ENCODE measurements at regions not wholly inside any gene's neighbourhood (a gene's known extent, or its start where the extent isn't known, plus 50 kb on each side); places are given as distances from the start of the nearest gene placed in this dataset.
"Not testable (repeated sequence)": the region's sequence is repeated elsewhere in the genome, so short reads cannot be mapped to it uniquely, and the experiment has no call there.

GRCh38 chr5:2353871-2354440, 397.5 kb downstream of the IRX2 start:
- no peak for DNase-seq (ENCODE audit: low spot score in 2 of 2)
- intact Hi-C loops (cut with DNase I; ENCODE audit: low total_unique reads), result no loop called here
- H3K4me3 ChIP-seq (ENCODE audit: low read depth, poor library complexity, severe bottlenecking), result no peak overlapping the region
- WGBS, 2 donors, result 95 to 97% methylated on average over 10 of the region's 10 CpGs
- TF ChIP-seq CTCF (IDR thresholded peaks at IDR 0.05) (no peak), POLR2A (IDR thresholded peaks at IDR 0.05) (no peak)

- intact Hi-C loops (cut with DNase I; ENCODE audit: low total_unique reads), result no loop called here
- DNase-seq (ENCODE audit: low spot score in 2 of 2), result no peak
- no peak overlapping the region for H3K4me3 ChIP-seq (ENCODE audit: low read depth, poor library complexity, severe bottlenecking)
- TF ChIP-seq CTCF (IDR thresholded peaks at IDR 0.05) (no peak), POLR2A (IDR thresholded peaks at IDR 0.05) (no peak)
- 68 to 78% methylated on average over 5 of the region's 5 CpGs for WGBS, 2 donors
These were observed 398.3 kb downstream of the IRX2 start for GRCh38 chr5:2353211-2353610.

GRCh38 chr5:2352101-2352861, 399.2 kb downstream of the IRX2 start:
- intact Hi-C loops (cut with DNase I; ENCODE audit: low total_unique reads), result no loop called here
- H3K4me3 ChIP-seq (ENCODE audit: low read depth, poor library complexity, severe bottlenecking), result no peak overlapping the region
- DNase-seq (ENCODE audit: low spot score in 2 of 2), result peak in 1 of 2 donors; percentile 70
- no peak for TF ChIP-seq CTCF (IDR thresholded peaks at IDR 0.05)
- no peak for TF ChIP-seq POLR2A (IDR thresholded peaks at IDR 0.05)
- 86 to 89% methylated on average over 12 of the region's 12 CpGs for WGBS, 2 donors

GRCh38 chr5:2349768-2350167, 401.7 kb downstream of the IRX2 start:
- DNase-seq (ENCODE audit: low spot score in 2 of 2); intact Hi-C loops (cut with DNase I; ENCODE audit: low total_unique reads); H3K4me3 ChIP-seq (ENCODE audit: low read depth, poor library complexity, severe bottlenecking): not testable (repeated sequence)
- 97 to 100% methylated on average over 1 of the region's 1 CpG for WGBS, 2 donors

GRCh38 chr5:2338686-2339085, 412.8 kb downstream of the IRX2 start:
- 76 to 79% methylated on average over 20 of the region's 20 CpGs for WGBS, 2 donors
- DNase-seq (ENCODE audit: low spot score in 2 of 2), result no peak
- intact Hi-C loops (cut with DNase I; ENCODE audit: low total_unique reads), result no loop called here
- no peak overlapping the region for H3K4me3 ChIP-seq (ENCODE audit: low read depth, poor library complexity, severe bottlenecking)
- TF ChIP-seq CTCF (IDR thresholded peaks at IDR 0.05) (no peak), POLR2A (IDR thresholded peaks at IDR 0.05) (no peak)

GRCh38 chr5:2335733-2336515, 415.6 kb downstream of the IRX2 start:
- no peak for DNase-seq (ENCODE audit: low spot score in 2 of 2)
- TF ChIP-seq CTCF (IDR thresholded peaks at IDR 0.05) (no peak), POLR2A (IDR thresholded peaks at IDR 0.05) (no peak)
- WGBS, 2 donors, result 80 to 84% methylated on average over 13 of the region's 13 CpGs
- intact Hi-C loops (cut with DNase I; ENCODE audit: low total_unique reads), result no loop called here
- H3K4me3 ChIP-seq (ENCODE audit: low read depth, poor library complexity, severe bottlenecking), result no peak overlapping the region

Data from lower leg skin (tissue), 4 donors.